Mucosa of rectum (tissue), 2 donors: ENCODE measurements at regions not wholly inside any gene's neighbourhood (a gene's known extent, or its start where the extent isn't known, plus 50 kb on each side); places are given as distances from the start of the nearest gene placed in this dataset.

Experiments
- H3K27ac ChIP-seq, 2 donors: one replicate each; pipeline ENCODE4 v1.7.0; 2013; ENCODE audit warnings: inconsistent platforms in 2 of 2, low read depth in 2 of 2, low read length in 2 of 2
- H3K27me3 ChIP-seq, 2 donors: one replicate each; pipeline ENCODE4 v1.7.0; 2013; ENCODE audit warnings: low read length in 2 of 2; ENCODE audit not compliant: control insufficient read depth in 2 of 2, insufficient read depth in 2 of 2
- H3K36me3 ChIP-seq, 2 donors: one replicate each; pipeline ENCODE4 v1.7.0; 2013; ENCODE audit warnings: low read length in 2 of 2; ENCODE audit not compliant: control insufficient read depth in 2 of 2, insufficient read depth in 2 of 2
- H3K4me1 ChIP-seq, 2 donors: one replicate each; pipeline ENCODE4 v1.7.0; 2013; ENCODE audit warnings: low read length in 2 of 2, mild to moderate bottlenecking in 1 of 2; ENCODE audit not compliant: control insufficient read depth in 2 of 2, insufficient read depth in 2 of 2
- H3K4me3 ChIP-seq, 2 donors: one replicate each; pipeline ENCODE4 v1.7.0; 2013; ENCODE audit warnings: low read length in 2 of 2
- H3K9ac ChIP-seq, 2 donors: one replicate each; pipeline ENCODE4 v1.7.0; 2013; ENCODE audit warnings: low read length in 2 of 2, low read depth in 1 of 2, mild to moderate bottlenecking in 1 of 2
- H3K9me3 ChIP-seq, 2 donors: one replicate each; pipeline ENCODE4 v1.7.0; 2013; ENCODE audit warnings: low read length in 2 of 2; ENCODE audit not compliant: control insufficient read depth in 2 of 2
- donor health status: healthy.
- donor health status: Normal muscosa, but diverticular disease.

- no peak overlapping the region for H3K4me3 ChIP-seq
- H3K36me3 ChIP-seq: no peaks in the 10 kb centered on the region
- H3K9me3 ChIP-seq: no peaks in the 10 kb centered on the region
- H3K9ac ChIP-seq: no peak overlapping the region
- H3K27ac ChIP-seq: no peak overlapping the region
- H3K4me1 ChIP-seq: peaks cover 5 to 13% of the 10 kb centered on the region in 2 donors
- H3K27me3 ChIP-seq: no peaks in the 10 kb centered on the region
Observed at GRCh38 chr5:115381911-115382662, 85.6 kb upstream of the CCDC112 start.

- Histone ChIP-seq H3K4me1 (peaks cover 5 to 15% of the 10 kb centered on the region in 2 donors), H3K27ac (peak overlapping the region; percentile 13 to 48)
Observed at GRCh38 chr5:115379622-115380344, 83.3 kb upstream of the CCDC112 start.

GRCh38 chr5:115378754-115379153, 82.3 kb upstream of the CCDC112 start:
- peaks cover 5 to 15% of the 10 kb centered on the region in 2 donors for H3K4me1 ChIP-seq
- no peak overlapping the region for H3K4me3 ChIP-seq
- no peak overlapping the region for H3K9ac ChIP-seq
- no peaks in the 10 kb centered on the region for H3K36me3 ChIP-seq
- no peaks in the 10 kb centered on the region for H3K27me3 ChIP-seq
- no peaks in the 10 kb centered on the region for H3K9me3 ChIP-seq
- H3K27ac ChIP-seq: no peak overlapping the region

More at GRCh38 chr5:115379622-115380344, 83.3 kb upstream of the CCDC112 start:
- no peak overlapping the region for H3K4me3 ChIP-seq
- H3K9ac ChIP-seq: no peak overlapping the region
- no peaks in the 10 kb centered on the region for H3K9me3 ChIP-seq
- H3K36me3 ChIP-seq: no peaks in the 10 kb centered on the region
- H3K27me3 ChIP-seq: no peaks in the 10 kb centered on the region

GRCh38 chr5:115377468-115378217, 81.2 kb upstream of the CCDC112 start:
- Histone ChIP-seq H3K27me3 (no peaks in the 10 kb centered on the region), H3K4me1 (peaks cover 5 to 15% of the 10 kb centered on the region in 2 donors), H3K9me3 (no peaks in the 10 kb centered on the region), H3K9ac (no peak overlapping the region), H3K4me3 (no peak overlapping the region), H3K36me3 (no peaks in the 10 kb centered on the region), H3K27ac (peak overlapping the region in 1 of 2 donors; percentile 49)

- H3K36me3 ChIP-seq: no peaks in the 10 kb centered on the region
- peaks cover 5 to 15% of the 10 kb centered on the region in 2 donors for H3K4me1 ChIP-seq
- no peaks in the 10 kb centered on the region for H3K27me3 ChIP-seq
- no peaks in the 10 kb centered on the region for H3K9me3 ChIP-seq
- no peak overlapping the region for H3K4me3 ChIP-seq
- no peak overlapping the region for H3K27ac ChIP-seq
- H3K9ac ChIP-seq: no peak overlapping the region
Observed at GRCh38 chr5:115375893-115376292, 79.4 kb upstream of the CCDC112 start.

- H3K27ac ChIP-seq: no peak overlapping the region
Observed at GRCh38 chr5:115374057-115374775, 77.8 kb upstream of the CCDC112 start.

GRCh38 chr5:115372146-115372545, 75.7 kb upstream of the CCDC112 start:
- Histone ChIP-seq H3K36me3 (no peaks in the 10 kb centered on the region), H3K9ac (no peak overlapping the region), H3K27ac (no peak overlapping the region), H3K4me3 (no peak overlapping the region), H3K4me1 (peaks cover 0 to 3% of the 10 kb centered on the region in 2 donors), H3K27me3 (no peaks in the 10 kb centered on the region), H3K9me3 (no peaks in the 10 kb centered on the region)

More at GRCh38 chr5:115374057-115374775, 77.8 kb upstream of the CCDC112 start:
- no peak overlapping the region for H3K9ac ChIP-seq
- H3K4me1 ChIP-seq: peaks cover 0 to 12% of the 10 kb centered on the region in 2 donors
- H3K4me3 ChIP-seq: no peak overlapping the region
- H3K27me3 ChIP-seq: no peaks in the 10 kb centered on the region
- no peaks in the 10 kb centered on the region for H3K36me3 ChIP-seq
- H3K9me3 ChIP-seq: no peaks in the 10 kb centered on the region

- H3K36me3 ChIP-seq: no peaks in the 10 kb centered on the region
- no peak overlapping the region for H3K27ac ChIP-seq
- H3K9me3 ChIP-seq: no peaks in the 10 kb centered on the region
- H3K9ac ChIP-seq: no peak overlapping the region
- H3K27me3 ChIP-seq: no peaks in the 10 kb centered on the region
- H3K4me3 ChIP-seq: no peak overlapping the region
- H3K4me1 ChIP-seq: no peaks in the 10 kb centered on the region
Observed at GRCh38 chr5:115369430-115370144, 73.1 kb upstream of the CCDC112 start.

- Histone ChIP-seq H3K4me1 (no peaks in the 10 kb centered on the region), H3K9ac (no peak overlapping the region), H3K27me3 (no peaks in the 10 kb centered on the region), H3K36me3 (no peaks in the 10 kb centered on the region), H3K4me3 (no peak overlapping the region), H3K27ac (no peak overlapping the region), H3K9me3 (no peaks in the 10 kb centered on the region)
Observed at GRCh38 chr5:115366223-115366622, 69.8 kb upstream of the CCDC112 start.
